ENCODE measurements at regions not wholly inside any gene's neighbourhood (a gene's known extent, or its start where the extent isn't known, plus 50 kb on each side); places are given as distances from the start of the nearest gene placed in this dataset.
"Not testable (repeated sequence)": the region's sequence is repeated elsewhere in the genome, so short reads cannot be mapped to it uniquely, and the experiment has no call there.

DNA sequence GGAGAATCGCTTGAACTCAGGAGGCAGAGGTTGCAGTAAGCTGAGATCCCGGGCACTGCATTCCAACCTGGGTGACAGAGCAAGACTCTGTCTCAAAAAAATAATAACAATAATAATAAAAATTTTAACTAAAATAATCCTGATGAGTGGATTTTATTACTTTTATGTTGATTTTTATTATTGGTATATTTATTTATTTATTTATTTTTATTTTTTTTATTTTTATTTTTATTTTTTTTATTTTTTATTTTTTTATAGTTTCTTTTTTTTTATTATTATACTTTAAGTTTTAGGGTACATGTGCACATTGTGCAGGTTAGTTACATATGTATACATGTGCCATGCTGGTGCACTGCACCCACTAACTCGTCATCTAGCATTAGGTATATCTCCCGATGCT is 90.6 kb upstream of the CLNK start:
- H3K27me3 Mint-ChIP-seq; H3K9me3 Mint-ChIP-seq; H3K36me3 Mint-ChIP-seq (ENCODE audit: low read depth); H3K4me3 Mint-ChIP-seq; H3K4me1 Mint-ChIP-seq (ENCODE audit: low read depth); H3K27ac Mint-ChIP-seq: not testable (repeated sequence)

DNA sequence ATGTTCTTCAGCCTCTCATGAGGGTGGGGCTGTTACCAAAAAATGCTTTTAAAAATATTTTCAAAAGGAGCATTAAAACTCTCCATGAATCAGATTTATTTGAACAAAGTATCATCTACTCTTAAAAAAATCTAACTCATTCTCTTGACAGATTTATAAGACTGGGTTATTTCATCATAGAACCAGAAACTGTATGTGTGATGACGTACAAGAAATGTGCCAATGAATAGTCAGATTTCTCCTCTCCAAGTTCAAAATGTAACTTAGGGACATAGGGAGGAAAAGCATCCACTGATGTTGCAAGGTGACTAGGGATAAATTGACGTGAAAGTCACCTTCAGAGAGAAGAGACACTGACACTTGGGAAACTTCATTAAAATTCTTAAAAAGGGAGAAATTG is 89.1 kb upstream of the CLNK start:
- Mint-ChIP-seq H3K36me3 (ENCODE audit: low read depth) (no peaks in the 10 kb centered on the region), H3K27ac (no peak overlapping the region), H3K4me1 (ENCODE audit: low read depth) (no peaks in the 10 kb centered on the region), H3K27me3 (peaks cover 3% of the 10 kb centered on the region), H3K4me3 (no peak overlapping the region), H3K9me3 (peaks cover 8% of the 10 kb centered on the region)

DNA sequence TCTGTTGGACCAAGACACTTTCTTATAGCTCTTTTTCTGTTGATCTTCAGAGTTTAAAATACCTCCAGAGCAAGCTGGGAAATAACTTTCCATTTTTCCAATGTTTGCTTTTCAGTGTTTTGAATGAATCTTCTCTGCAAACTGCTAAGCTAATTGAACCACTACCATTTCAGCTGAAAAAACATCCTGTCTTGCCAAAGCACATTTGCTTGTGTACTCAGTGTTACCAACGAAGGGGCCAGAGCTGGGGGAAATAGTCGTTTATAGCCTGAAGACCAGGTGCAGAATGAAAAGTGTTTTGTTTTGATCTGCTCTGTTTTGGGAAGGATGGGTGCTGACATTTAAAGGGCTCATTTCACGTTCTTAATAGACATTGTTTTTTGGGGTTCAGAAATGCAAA is 88.4 kb upstream of the CLNK start:
- no peak overlapping the region for H3K4me3 Mint-ChIP-seq
- H3K36me3 Mint-ChIP-seq (ENCODE audit: low read depth), result no peaks in the 10 kb centered on the region
- peaks cover 3% of the 10 kb centered on the region for H3K27me3 Mint-ChIP-seq
- H3K4me1 Mint-ChIP-seq (ENCODE audit: low read depth), result no peaks in the 10 kb centered on the region
- H3K9me3 Mint-ChIP-seq, result peaks cover 8% of the 10 kb centered on the region
- no peak overlapping the region for H3K27ac Mint-ChIP-seq

DNA sequence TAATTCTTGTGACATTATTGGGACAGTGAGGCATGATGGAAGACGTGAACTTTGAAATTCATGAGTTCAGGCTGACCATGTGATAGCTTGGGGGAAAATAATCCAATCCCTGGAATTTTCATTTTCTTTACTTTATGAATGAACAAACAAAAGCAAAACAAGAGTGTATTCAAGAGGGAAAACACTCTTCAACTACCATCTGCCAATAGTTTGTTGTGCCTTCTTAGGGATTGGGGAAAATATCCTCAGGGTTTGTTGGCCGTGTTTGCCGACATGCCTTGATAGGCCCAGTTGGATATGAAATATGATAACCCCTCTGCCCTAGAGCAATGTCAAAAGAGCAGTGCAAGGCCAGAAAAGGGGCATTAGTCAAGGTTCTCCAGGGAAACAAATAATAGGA is 80.8 kb upstream of the CLNK start:
- no peak overlapping the region for H3K4me3 Mint-ChIP-seq
- no peak overlapping the region for H3K27ac Mint-ChIP-seq
- H3K27me3 Mint-ChIP-seq, result no peaks in the 10 kb centered on the region
- H3K4me1 Mint-ChIP-seq (ENCODE audit: low read depth), result no peaks in the 10 kb centered on the region
- H3K9me3 Mint-ChIP-seq, result peaks cover 17% of the 10 kb centered on the region
- peaks cover 4% of the 10 kb centered on the region for H3K36me3 Mint-ChIP-seq (ENCODE audit: low read depth)

DNA sequence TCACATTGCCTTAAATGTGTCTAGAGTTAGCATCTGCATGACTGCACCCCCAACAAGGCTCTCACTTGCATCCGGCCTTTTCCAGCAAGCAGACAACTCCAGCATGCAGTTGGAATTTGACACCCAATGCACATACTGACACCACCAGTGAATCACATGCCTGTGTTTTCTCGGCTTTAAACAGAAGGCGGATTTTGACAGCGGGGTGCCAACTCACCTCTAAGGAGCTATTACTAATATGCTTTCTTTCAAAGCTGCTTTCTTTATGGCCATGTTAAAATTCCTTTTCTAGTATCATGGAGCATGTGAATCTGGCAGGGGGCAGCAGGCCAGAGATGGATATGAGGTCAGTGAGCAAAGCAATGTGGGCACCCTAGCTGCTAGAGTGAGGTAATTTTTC is 78.0 kb upstream of the CLNK start:
- H3K27ac Mint-ChIP-seq, result no peak overlapping the region
- H3K4me3 Mint-ChIP-seq, result no peak overlapping the region
- H3K36me3 Mint-ChIP-seq (ENCODE audit: low read depth), result peaks cover 4% of the 10 kb centered on the region
- peaks cover 17% of the 10 kb centered on the region for H3K9me3 Mint-ChIP-seq
- no peaks in the 10 kb centered on the region for H3K4me1 Mint-ChIP-seq (ENCODE audit: low read depth)
- no peaks in the 10 kb centered on the region for H3K27me3 Mint-ChIP-seq

DNA sequence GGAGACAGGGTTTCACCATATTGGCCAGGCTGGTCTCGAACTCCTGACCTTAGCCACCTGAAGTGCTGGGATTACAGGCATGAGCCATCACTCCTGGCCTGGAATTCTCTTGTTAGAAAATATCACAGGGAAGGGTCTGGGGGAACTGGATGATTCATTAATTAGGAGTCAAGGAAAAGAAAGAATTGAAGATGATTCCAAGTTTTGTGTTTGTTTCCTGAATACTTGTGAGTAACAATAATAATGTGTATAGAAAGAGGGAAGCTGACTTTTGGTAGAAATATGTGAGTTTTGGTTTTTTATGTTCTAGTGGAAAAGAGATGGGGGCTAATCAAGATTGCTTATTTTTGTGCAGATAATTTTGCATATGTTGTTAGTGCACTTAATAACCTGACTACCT is 77.3 kb upstream of the CLNK start:
- peaks cover 17% of the 10 kb centered on the region for H3K9me3 Mint-ChIP-seq
- peaks cover 4% of the 10 kb centered on the region for H3K36me3 Mint-ChIP-seq (ENCODE audit: low read depth)
- H3K27ac Mint-ChIP-seq, result no peak overlapping the region
- H3K4me3 Mint-ChIP-seq, result no peak overlapping the region
- H3K27me3 Mint-ChIP-seq, result no peaks in the 10 kb centered on the region
- H3K4me1 Mint-ChIP-seq (ENCODE audit: low read depth), result no peaks in the 10 kb centered on the region

DNA sequence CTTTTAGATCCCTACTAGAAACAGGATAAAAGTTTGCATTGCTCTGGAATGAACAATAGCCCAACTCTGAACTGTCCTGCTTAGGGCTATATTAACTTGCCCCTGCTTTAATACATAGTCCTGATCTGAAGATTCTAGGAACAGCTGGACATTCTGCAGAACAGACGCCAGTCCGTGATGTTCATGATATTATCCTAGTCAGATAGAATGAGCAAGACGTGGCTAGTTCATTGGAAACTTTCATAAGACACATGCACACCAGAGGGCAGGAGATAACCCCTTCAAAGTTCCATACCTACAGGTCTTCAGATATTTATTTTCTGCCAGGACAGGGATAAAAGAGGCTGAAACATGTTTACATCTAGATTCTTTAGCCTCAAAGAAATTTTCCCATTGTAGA is 75.5 kb upstream of the CLNK start:
- H3K27ac Mint-ChIP-seq, result no peak overlapping the region
- H3K4me3 Mint-ChIP-seq, result no peak overlapping the region

DNA sequence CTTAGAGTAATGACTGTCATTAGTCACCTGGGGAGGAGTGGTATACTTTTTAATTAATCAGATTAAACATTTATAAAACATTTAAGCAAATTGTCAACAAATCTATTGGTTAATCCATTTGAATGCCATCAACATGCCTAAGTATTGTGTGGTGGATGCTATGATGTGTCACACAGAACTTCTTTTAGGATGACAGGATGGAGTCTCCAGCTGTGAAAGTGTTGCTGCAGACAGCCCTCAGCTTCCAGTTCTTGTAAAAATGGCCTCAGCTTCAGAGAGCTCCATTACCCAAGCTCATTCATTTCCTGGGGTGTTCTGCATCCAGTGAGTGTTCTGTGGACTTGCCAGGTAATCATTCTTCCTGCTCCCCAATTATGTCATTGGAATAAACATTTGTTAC is 74.3 kb upstream of the CLNK start:
- H3K27me3 Mint-ChIP-seq, result no peaks in the 10 kb centered on the region

More for the DNA sequence above, 75.5 kb upstream of the CLNK start:
- Mint-ChIP-seq H3K9me3 (peaks cover 14% of the 10 kb centered on the region), H3K36me3 (ENCODE audit: low read depth) (peaks cover 4% of the 10 kb centered on the region), H3K27me3 (no peaks in the 10 kb centered on the region), H3K4me1 (ENCODE audit: low read depth) (no peaks in the 10 kb centered on the region)

DNA sequence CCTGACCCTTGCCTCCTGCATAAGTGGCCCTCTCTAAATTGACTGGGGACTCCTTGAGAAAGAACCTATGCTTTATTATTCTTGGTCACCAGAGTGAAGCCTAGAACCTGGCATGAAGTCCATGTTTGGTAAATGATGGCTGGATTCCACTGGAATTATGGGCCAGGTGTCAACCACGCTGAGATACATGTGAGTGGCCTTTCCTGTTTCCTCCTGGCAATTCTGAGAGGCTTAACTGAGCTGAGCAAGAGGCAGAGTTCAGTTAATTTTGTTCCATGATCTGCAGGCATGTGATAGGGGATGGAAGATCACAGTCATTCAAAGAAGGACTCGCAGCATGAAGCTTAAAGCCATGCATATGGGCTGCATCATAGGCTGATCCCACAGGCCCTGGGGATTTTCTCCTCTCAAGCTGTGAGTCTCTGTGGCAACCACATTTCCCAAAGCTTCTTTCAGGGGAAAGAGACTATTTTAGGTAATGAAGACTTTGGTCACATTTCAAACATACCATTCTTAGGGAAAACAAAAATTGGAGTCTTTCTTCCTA is 69.4 kb upstream of the CLNK start:
- H3K27me3 Mint-ChIP-seq, result no peaks in the 10 kb centered on the region
- no peaks in the 10 kb centered on the region for H3K9me3 Mint-ChIP-seq
- H3K4me1 Mint-ChIP-seq (ENCODE audit: low read depth), result peaks cover 8% of the 10 kb centered on the region
- H3K27ac Mint-ChIP-seq, result no peak overlapping the region
- H3K4me3 Mint-ChIP-seq, result no peak overlapping the region
- no peaks in the 10 kb centered on the region for H3K36me3 Mint-ChIP-seq (ENCODE audit: low read depth)

More for the DNA sequence above, 74.3 kb upstream of the CLNK start:
- H3K27ac Mint-ChIP-seq, result no peak overlapping the region
- no peaks in the 10 kb centered on the region for H3K36me3 Mint-ChIP-seq (ENCODE audit: low read depth)
- H3K9me3 Mint-ChIP-seq, result peaks cover 5% of the 10 kb centered on the region
- H3K4me3 Mint-ChIP-seq, result no peak overlapping the region
- H3K4me1 Mint-ChIP-seq (ENCODE audit: low read depth), result peaks cover 6% of the 10 kb centered on the region

DNA sequence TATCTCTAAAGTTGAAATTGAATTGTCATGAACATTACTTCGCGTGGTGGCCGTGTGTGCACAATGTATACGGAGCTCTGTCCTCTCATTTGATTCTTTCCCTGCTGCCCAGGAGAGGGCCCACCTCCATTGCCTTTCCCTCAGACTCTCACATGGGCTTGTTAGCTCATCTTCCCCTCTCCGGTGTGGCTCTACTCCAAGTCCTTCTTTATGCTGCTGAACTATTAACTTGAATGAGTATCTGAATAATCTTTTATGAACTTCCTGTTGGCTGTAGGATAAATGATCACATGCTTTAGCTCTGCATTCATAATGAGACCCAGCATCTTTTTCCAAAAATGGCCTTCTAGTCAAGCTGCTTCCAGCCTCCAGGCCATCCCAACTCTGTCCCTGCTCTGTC is 68.8 kb upstream of the CLNK start:
- Mint-ChIP-seq H3K27ac (no peak overlapping the region), H3K4me3 (no peak overlapping the region), H3K9me3 (no peaks in the 10 kb centered on the region), H3K4me1 (ENCODE audit: low read depth) (peaks cover 8% of the 10 kb centered on the region), H3K36me3 (ENCODE audit: low read depth) (no peaks in the 10 kb centered on the region), H3K27me3 (no peaks in the 10 kb centered on the region)

DNA sequence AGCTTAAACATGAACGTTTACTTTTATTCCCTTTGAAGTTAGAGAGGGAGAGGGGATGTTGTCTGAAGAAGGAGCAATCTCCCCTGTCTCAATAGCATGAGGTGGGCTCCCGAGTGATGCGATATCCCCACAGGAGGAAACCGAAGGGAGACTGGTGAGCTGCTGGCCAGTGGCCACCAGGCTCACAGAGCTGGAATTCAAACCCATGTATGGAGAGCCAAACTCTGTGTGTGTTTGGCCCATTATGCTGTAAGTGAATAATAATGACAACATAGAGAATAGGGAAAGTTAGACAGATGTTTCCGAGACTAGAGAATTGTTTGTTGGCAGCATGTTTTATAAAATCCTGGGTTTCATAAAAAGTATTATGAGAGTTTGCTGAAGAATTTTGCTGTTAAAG is 66.1 kb upstream of the CLNK start:
- Mint-ChIP-seq H3K4me3 (no peak overlapping the region), H3K27me3 (no peaks in the 10 kb centered on the region), H3K4me1 (ENCODE audit: low read depth) (peaks cover 8% of the 10 kb centered on the region), H3K27ac (no peak overlapping the region), H3K9me3 (no peaks in the 10 kb centered on the region), H3K36me3 (ENCODE audit: low read depth) (no peaks in the 10 kb centered on the region)

DNA sequence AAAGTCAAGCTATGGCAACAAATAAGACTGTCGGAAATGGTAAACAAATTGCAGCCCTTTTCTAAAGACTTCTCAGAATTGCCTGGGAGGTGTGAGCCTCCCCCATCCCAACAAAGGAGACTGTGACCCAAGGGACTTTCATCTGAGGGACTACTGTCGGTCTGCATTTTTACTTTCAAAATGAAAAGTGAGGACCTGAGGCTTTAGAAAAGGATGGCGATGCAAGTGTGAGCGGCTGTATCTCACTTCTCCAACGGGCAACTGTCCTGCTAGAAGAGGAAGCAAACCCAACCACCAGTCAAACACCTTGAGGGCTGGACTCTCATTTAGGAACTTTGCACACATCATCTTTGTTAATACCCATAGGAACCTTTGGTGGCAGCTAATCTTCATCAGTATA is 62.6 kb upstream of the CLNK start:
- Mint-ChIP-seq H3K4me1 (ENCODE audit: low read depth) (no peaks in the 10 kb centered on the region), H3K27me3 (no peaks in the 10 kb centered on the region), H3K9me3 (no peaks in the 10 kb centered on the region), H3K4me3 (no peak overlapping the region), H3K27ac (no peak overlapping the region), H3K36me3 (ENCODE audit: low read depth) (no peaks in the 10 kb centered on the region)

DNA sequence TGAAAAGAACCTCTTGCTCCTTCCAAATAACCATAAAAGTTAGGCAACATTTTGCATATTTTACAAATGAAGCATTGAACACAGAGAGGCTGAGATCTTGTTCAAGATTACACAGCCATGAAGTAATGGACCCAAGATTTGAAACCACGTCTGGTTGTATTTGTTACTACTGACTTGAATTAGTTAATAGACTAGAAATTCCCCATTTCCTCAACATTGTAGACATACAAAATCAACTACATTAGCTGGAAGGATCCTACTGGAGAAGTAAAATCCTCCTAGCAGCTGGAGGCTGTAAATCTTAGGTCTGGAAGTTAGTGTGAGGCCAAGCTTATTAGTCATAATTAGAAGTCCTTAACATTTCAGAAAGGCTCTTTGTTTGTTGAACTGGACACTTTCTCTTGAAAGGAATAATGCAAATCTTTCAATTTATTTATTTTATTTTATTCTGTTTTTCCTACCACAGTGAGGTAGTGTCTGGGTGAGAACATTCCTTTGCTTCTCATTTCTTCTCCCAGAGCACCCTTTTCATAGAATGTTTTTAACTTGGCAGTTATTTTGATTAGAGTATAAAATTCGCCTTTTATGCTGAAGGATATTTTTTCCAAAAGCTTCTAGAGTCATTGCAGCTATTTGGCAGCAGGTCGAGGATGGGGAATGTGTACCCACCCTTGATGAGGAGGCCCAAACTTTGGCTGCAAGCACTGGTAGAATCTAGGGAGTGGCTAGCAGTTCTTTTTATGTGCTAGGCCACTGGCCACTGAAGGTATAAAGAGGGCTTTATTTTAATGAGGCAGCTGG is 62.0 kb upstream of the CLNK start:
- H3K4me3 Mint-ChIP-seq, result no peak overlapping the region
- H3K9me3 Mint-ChIP-seq, result no peaks in the 10 kb centered on the region
- no peak overlapping the region for H3K27ac Mint-ChIP-seq
- no peaks in the 10 kb centered on the region for H3K27me3 Mint-ChIP-seq
- no peaks in the 10 kb centered on the region for H3K36me3 Mint-ChIP-seq (ENCODE audit: low read depth)
- H3K4me1 Mint-ChIP-seq (ENCODE audit: low read depth), result no peaks in the 10 kb centered on the region

DNA sequence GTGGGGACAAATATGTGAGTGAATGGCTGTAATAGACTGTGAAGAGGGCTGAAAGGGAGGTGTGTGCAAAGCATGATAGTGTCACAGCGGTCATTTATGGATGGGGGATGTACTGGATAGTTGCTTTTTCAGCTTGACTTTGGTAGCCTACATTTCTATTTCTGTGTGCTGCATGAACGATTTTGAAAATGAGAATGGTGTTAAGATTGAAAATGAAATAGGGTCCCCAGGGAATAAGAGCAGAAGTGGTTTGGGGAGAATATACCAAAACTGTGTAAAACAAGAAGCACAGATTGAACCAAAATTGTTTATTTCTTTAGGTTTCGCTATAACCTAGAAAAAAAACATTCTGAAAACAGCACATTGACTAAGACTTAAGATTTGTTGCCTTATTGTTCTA is 58.8 kb upstream of the CLNK start:
- no peaks in the 10 kb centered on the region for H3K36me3 Mint-ChIP-seq (ENCODE audit: low read depth)
- H3K9me3 Mint-ChIP-seq, result no peaks in the 10 kb centered on the region
- no peak overlapping the region for H3K4me3 Mint-ChIP-seq
- no peaks in the 10 kb centered on the region for H3K27me3 Mint-ChIP-seq
- no peak overlapping the region for H3K27ac Mint-ChIP-seq
- H3K4me1 Mint-ChIP-seq (ENCODE audit: low read depth), result no peaks in the 10 kb centered on the region

DNA sequence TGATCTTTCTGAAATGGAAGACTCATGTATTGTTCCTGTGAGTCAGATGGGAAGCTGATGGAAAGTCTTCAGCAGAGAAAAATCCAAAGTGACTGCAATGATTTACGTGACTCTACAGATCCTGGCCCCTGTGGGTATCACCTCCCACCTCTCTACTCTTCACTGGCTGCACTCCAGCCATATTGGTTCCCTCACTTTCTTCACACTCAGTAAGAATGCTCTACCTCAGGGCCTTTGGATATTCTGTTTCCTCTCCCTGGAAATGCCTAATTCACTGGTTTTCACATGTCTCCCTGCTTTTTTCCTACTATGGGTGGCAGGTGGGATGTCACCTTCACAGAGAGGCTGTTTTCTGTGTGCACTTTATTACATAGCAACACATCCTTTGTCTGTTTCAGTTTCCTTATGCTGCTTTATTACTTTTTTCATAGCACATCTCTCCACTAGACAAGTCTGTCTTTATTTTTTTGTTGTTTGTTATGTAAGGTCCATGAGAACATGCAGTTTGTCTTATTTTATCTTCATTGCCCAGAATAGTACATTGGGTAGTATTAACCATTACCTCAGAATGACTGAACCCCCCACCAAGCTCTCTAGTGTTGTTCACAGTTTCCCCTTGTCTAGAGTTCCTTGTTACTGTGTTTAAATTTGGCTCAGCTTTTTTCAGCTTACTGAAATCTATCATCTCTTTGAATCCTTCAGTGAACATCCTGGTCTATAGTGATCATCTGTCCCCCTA is 57.6 kb upstream of the CLNK start:
- Mint-ChIP-seq H3K4me3 (no peak overlapping the region), H3K27ac (no peak overlapping the region), H3K27me3 (no peaks in the 10 kb centered on the region), H3K9me3 (peaks cover 3% of the 10 kb centered on the region), H3K4me1 (ENCODE audit: low read depth) (peaks cover 5% of the 10 kb centered on the region), H3K36me3 (ENCODE audit: low read depth) (no peaks in the 10 kb centered on the region)
